NCI-H1105 (cell line): ENCODE measurements at regions not wholly inside any gene's neighbourhood (a gene's known extent, or its start where the extent isn't known, plus 50 kb on each side); places are given as distances from the start of the nearest gene placed in this dataset.

ENCODE experiments used
- DNase-seq: peaks from one replicate; lab custom pipeline; 2025; lab: John Stamatoyannopoulos, UW

DNA sequence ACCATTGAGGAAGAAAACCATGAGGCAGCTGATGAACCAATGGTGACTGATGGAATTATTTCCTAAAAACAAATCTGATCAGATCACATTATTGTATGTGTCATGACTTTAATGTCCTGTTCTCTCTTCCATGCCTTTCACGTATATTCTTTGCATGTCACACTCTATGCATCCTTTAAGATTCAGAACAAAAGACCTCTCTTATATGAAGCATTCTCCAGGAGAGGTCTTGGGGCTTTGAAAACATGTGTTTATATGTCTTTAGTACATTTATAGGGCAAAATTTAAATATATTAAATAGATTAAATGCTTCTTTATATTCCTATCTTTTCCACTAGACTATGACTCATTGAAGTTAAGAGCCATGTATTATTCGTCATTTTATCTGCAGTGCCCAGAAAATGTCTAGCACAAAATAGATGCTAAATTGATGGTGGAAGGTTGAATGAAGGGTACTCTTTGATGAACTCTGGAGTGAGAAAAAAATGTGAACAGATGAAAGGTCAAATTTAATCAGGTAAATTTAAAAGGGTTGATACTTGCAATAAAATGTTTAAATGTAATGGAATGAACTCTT is 196.3 kb downstream of the PSAT1 start:
- DNase-seq: no peak

DNA sequence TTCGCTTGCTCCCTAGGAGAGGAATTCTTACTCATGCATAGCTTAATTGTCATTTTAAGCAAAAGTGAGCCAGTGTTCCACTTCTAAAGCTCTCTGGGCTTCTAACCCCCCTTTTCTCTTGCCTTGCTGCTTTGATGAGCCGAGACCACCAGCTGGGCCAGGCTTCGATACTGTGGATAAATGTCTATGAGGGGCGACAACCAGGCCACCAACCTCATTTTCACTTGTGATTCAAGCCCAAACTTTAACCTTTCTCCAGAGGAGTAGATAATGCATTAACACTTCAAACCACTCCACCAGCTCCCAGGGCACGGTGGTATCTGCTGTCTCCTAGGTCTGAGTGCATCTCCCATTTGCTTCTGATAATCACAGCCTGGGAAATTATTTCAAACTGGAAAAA is 205.6 kb downstream of the PSAT1 start:
- no peak for DNase-seq

DNA sequence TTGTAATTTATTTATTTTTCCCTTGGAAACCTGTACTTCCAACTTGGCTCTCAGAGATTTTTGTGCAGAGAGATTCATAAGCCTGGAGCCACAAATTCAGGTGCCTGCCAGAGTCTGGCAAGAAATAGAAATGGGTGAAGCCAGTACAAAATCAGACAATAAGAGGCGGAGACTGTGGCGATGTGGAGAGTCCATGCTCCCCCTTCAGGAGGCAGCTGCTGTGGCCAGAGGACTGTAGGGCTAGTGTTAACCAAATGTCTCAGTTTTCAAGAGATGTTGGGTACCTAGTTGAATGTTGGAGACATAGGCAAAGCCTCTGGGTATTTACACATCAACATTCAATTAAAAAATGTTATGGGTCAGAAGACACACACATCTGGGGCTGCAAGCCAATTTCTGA is 208.6 kb downstream of the PSAT1 start:
- DNase-seq: no peak

DNA sequence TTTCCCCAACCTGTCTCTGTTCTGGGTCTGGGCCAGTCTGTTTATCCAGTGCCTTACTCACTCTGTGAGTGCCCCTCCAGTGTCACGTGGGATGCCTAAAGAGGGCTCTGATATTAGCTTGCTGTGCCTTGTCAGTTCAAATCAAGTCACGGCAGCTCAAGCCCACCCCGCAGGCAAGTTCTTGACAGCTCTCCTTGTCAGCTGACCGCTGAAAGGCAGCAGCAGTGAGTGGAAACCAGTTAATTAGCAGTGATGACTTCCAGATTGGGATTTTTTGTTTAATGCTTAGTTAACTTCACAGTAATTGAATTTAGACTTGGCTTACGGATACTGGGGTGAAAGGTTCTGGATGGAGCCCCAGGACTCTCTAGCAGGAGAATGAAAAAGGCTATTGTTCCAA is 210.1 kb downstream of the PSAT1 start:
- no peak for DNase-seq

DNA sequence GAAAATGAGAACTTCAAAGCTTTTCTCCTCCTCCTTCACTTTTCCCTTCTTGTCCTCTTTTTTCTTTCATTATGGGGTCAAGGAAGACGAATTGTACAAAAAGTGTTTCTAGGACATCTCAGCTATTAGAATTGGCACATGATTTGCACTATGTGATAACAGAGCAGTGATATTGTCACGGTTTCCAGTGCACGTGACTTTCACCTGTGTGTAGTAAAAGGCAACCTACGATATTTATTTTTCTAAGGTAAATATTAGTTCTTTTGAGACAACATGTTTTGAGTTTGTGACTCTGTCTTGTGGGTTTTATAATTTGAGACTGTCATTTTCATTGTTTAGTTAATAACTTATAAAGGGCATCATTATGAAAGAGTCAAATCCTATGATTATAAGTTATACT is 213.1 kb downstream of the PSAT1 start:
- no peak for DNase-seq

DNA sequence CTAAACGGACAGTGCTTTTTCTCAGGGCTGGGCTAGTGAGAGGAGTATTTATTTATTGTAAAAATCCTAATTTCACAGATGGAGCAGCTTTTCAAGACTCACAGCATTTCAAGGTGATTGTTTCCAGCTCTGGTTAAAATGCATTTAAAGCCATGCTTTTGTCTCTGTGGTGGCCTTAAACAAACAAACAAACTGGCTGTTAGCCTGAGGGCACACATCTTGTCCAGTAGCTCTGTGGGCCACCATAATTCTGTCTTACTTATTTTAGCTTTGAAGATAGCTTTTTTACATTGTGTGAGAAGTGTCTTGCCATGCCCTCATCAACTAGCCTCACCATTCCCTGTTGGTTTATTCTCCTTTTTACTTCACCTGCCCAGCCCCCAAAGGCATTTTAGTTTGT is 218.2 kb downstream of the PSAT1 start:
- DNase-seq: no peak

DNA sequence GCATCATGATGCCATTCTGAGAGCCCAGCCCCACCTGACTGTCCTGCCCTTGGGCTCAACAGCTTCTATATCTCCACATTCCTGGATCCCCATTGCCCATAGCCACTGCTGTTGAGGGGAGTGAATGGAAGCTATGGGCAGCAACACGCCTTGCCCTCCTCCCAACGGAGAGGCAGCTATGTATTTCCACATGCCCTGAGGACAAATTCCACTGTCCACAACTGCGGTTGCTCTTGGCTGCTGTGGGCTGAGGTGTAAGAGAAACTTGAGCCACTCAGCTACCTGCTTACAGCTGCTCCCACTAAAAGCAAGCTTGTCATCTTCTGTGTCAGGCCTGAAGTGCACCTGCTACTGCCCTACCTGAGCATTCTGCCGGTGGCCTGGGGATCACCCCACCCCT is 222.9 kb downstream of the PSAT1 start:
- DNase-seq: no peak

DNA sequence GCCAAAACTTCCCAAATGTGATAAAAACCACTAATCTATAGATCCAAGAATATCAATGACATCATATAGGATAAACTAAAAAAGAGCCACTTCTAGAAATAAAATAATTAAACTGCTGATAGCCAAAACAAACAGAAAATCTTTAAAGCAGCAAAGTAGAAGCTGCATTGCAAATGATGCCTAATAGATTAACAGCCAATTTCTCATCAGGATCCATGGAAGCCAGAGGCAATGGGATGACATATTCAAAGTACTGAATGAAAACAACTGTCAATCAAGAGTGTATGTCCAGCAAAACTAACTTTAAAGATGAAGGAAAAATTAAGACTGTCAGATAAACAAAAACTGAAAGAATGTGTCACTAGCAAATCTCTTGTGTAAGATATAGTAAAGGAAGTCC is 224.8 kb downstream of the PSAT1 start:
- DNase-seq: no peak

DNA sequence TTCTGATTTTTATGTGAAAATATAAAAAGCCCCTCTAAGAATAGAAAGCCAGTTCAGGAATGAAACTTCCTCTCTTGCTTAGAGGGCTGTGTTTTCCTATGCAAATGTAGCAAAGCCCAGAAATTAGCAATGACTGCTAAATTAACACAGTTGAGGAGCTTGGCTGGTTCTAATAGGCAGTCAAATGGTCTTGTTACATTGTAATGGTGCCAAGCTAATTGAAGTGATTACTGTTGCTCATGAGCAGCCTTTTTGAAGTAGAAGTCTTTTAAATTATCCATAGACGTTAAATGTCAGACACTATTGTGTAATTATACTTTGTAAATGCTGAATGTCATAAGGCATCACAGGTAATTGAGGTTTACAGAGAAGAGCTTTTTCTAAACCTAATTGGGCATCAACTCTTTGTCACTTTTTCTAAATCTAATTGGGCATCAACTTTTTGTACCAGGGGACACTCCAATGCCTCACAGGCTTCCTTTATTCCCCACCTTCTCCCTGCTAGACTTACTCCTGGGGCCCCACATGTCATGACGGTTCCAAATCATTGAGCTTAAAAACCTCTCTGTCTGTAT is 229.1 kb downstream of the PSAT1 start:
- peak; percentile 50 for DNase-seq

DNA sequence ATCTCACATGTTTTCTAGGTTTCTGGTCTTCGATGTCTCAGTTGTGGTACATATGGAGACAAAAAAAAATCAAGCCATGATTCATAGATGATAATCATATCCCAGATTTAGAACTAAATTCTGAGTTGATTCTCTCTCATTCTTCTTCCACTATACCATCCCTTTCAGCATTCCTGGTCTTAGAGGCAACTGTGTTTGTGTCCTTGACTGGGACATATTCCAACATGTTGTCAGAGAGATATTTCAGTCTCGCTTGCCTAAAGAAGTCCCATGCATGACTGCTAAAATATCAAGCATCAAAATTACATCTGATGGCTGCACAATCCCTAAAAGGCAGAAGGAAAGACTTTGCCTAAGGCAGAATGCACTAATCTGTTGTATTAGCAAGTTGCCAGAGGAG is 236.6 kb downstream of the PSAT1 start:
- no peak for DNase-seq

DNA sequence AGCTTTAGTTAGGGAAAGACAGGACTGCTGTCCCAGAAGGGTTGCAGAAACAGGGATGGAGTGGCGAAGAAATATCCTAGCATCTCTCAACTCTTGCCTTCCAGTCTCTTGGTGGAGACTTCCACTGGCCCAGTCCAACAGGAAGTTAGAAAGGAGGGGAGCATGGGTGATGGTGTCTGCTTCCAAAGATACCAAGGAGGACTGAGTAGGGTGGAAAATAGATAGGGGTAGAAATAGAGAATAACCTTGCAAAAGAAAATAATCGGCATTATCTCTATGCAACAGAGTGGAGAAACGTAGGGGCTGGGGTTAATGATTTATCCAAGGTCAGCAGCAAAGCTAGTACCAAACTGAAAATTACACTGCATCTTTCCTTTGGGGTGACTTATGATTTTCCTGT is 242.3 kb downstream of the PSAT1 start:
- no peak for DNase-seq

DNA sequence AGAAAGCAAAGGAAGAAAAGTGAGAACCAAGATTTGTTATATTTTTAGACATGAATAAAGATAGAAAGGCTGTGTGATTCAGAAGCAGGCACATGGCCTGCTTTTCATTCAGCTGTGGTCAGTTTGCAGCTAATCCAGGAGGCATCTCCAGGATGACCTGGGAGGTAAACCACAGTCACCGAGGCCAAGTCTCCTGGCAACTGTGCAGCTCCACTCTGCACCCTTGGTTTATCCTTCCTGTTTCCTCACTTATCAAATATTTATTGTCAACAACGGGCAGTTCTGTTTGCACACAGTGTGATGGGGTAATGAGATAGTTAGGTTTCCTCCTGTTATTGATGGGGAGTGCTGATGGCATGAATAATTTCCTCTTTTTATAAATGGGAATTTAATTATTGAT is 243.0 kb downstream of the PSAT1 start:
- no peak for DNase-seq

DNA sequence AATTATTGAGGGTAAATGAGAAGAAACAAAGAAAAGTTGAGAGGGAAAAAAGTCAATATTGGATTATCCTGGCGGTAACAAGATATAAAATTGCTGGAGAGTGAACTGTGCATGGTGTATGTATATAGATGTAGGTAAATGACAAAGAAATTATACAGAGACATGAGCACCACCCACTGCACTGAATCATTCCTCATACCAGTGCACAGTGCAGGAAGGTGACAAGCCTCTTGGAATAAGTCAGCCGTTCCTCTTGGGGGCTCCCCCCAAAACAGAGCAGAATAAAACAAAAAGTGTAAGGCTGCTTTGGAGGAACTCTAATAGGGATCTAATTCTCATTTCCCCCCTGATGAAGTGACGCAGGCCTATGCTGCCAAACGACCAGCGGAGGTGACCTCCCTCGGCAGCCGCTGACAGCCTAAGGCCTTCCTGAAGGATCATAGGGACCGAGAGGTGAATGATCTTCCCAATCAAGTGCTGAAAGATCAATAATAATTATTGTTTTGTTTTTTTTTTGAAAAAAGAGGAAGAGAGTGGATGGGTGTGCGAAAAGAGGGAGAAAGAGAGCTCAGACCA is 245.0 kb downstream of the PSAT1 start:
- DNase-seq: no peak

DNA sequence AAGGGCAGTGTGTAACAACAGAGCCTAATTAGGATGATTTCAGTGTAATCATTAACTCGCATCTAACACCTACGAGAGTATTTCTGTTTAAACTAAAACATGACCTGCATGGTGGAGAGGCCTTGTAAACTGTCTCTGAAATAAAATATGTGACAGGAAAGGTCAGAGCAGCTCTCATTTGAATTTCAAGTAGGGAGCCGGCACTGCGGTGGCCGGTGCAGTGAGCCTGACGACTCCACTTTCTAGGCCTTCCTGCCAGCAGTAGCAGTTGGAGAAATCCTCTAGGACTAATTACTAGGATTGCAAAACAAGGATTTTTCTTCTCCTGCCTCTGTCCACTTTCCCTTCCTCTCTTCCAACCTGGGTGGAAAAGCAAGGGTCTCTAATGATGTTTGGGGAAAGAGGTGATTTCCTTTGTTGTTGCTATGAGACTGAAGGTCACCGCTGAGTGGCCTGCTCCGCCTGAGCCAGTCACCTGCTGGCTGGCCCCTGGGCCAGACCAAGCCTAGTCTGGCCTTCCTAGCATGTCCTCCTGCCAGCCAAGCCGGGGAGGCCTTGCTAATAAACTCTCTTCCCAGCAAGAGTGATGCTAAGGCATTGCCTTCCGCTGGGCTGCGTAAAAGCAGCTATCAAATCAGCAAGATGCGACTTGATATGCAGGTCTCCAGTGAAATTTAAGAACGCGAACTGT is 245.7 kb downstream of the PSAT1 start:
- DNase-seq: no peak

DNA sequence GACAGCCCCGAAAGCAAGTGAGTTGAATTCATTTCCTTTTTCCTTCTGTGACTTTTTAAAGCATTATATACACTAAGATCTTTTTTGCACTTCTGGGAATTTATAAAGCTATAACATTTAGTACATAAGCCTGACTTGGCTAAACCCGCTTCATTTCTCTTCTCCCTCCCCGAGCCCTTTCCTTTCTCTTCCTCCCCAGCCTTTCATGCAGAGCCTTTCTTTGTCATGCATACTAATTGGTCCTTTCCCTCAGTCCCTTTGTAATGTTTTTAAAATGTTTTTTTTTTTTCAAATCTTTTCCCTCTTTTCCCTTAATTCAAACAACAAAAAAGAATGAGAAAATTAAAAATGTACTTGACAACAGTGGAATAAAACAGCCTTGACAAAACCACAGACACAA is 246.4 kb downstream of the PSAT1 start:
- DNase-seq: no peak

DNA sequence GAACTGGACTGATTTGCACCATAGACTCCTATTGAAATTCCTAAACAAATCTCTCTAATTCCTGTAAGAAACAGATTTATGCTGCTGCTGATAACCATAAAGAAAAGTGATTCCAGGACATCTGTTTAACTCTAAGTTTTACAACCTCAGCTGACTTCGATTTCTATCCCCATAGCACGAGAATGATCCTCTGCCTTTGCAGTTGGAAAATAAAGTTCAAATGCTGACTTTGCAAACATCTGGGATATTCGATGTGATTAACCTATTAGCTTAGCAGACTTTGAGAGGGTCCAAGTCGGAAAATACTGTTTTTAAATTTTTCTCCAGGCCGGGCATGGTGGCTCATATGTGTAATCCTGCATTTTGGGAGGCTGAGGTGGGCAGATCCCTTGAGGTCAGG is 247.3 kb downstream of the PSAT1 start:
- no peak for DNase-seq

DNA sequence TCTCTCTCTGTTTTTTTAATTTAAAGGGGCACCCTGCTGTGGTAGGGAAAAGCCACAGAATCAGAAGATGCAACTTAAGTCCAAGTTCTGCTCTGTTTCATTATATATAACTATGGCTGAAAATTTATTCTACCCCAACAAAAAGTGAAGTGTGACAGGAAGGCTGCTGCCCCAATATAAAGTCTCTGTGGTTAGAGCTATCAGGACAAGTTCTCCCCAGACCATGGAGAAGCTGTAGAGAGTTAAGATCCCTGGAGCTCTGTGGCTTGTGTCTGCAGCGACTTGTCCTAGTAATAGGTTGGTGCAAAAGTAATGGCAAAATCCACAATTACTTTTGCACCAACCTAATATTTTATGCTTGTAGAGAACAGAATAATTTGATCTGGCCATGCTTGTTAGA is 250.9 kb downstream of the PSAT1 start:
- no peak for DNase-seq

DNA sequence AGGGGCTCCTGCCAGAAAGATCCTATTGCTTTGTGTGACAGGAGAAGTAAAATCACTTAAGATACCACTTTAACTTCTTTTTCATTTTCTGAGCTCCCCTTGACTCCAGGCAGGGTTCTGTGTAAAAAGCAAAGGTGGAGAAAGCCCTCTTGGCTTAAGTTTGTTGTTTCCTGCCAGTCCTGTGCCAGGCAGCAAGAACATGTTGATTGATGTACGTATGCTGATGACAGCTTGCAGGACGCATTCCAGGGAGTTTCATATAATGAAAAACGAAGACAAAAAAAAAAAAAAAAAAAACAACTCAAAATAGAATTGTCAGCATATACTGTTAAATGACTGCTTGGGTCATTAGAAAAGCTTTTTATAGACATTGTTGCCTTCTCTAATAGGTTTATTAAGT is 251.7 kb downstream of the PSAT1 start:
- DNase-seq: no peak

DNA sequence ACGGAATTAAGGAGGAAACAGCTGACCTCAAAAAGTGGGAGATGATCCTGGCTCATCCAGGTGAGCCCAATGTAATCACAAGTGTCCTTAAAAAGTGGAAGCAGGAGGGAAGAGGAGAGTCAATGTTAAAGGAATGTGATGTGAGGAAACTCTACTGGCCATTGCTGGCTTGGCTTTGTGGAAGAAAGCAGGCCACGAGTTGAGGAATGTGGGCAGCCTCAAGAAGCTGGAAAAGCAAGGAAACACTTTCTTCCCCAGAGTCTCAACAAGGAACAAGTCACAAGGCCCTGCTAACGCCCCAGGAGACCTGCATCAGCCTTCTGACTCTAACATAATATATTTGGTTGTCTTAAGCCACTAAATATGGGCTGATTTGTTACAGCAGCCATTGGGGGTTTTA is 252.8 kb downstream of the PSAT1 start:
- DNase-seq: no peak

DNA sequence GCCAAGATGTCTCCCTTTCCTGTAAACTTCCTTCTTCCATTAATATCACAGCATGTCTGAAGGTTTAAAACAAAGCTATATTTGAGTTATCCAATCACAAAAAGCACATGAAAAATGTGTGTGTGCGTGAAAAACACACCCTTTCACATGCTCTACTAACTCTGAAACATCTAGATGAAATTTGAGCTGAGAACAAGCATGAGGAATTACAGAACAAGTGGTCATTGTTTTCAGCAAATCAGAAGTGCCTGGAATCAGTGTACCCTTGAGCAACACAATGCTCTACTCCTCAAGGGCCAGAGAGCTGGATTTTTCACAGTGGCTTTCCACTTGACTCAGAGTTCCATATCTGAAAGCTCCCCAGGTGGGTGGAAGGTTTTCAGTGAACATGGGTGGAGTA is 255.9 kb downstream of the PSAT1 start:
- DNase-seq: no peak

DNA sequence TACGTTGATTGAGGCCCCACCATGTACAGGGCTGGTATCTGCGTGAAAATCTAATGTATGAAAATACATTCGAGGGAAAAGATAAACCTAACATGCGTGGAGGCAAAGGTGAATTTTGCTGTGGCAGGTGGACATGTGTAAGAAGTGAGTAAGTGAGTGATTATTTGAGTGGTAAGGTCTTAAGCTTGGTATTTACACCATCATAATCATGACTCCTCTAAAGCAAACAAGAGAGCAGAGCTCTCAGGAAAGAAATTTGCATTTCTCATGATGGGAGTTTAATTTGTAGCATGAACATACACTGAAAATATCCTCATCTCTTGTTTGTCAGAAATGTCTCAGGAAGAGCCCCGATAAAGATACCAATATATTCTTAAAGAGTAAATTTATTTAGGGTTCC is 260.6 kb downstream of the PSAT1 start:
- DNase-seq: no peak

DNA sequence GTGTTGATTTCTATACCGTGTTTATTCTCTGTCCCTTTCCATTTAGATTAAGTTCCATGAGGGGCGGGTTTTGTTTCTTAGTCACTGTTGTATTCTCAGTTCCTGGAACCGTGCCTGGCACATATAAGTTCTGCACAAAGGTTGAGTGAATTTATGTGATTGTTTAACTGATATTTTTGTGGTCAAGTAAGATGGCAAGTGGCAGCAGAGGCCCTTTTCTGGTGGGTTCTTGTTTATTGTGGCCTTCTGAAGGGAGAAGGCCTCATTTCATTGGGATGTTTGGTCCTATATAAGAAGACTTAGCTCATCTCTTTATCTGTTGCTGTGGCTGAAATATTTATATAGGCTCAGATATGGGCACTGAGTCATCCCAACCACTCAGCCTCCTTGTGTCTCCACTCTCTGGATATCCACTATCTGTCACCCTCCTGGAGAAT is 262.5 kb downstream of the PSAT1 start:
- no peak for DNase-seq

DNA sequence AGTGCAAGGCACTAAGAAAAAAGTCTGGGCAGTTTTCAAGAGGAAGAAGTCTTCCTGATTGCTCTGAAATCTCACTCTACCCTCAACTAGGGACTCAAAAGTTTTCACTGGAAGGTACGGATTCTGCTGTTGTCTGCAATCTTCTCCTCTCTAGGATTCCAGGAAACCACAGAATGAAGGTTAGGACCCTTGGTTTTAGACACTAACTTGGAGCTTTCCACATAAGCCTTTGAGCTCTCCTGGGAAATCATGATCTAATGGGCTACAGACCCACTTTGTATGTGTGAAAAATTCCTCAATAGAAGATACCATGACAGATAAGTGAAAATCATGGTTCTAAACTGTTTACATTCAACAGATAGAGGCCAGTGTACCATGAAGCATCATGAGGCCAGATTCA is 265.1 kb downstream of the PSAT1 start:
- no peak for DNase-seq

DNA sequence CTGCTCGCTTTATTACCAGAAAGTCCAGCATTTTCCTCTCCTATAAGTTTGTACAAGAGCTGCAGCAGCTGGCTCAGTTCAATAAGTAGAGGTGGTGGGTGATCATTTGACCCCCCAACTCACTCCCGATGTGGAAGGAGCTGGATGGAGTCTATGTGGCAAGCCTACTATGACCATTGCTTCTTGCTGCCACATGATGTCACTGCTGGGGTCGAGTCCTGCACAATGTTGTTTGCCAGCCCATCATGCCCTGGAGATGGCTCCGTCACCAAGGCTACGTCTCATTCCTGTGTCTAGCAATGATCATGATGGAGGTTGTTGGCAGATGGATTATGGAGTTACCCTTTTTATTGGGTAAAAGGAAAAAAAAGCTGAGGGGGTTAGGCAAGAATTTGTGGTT is 266.3 kb downstream of the PSAT1 start:
- no peak for DNase-seq
